ENCODE measurements at regions not wholly inside any gene's neighbourhood (a gene's known extent, or its start where the extent isn't known, plus 50 kb on each side); places are given as distances from the start of the nearest gene placed in this dataset.

DNA sequence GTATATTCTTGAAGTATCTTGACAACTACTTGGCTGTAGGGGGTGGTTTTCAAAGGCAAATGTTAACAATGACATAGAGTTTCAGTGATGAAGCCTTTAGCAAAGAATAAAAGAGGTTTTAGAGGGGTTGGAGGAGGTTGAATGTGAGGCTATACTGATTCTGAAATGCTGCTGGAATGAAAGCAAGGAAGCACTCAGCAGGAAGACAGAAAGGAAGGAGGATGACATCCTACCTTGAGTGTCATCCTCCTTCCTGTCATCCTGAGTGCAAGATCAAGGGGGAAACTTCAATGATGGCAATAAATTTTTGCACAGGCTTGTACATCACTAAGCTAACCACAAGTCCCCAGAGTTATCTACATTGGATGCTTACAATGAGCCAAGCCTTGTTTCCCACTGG lies 120.5 kb downstream of the APIP start:
- Mint-ChIP-seq H3K27me3 (ENCODE audit: low read depth) (no peaks in the 10 kb centered on the region), H3K4me3 (ENCODE audit: unreplicated experiment) (no peak overlapping the region), H3K4me1 (ENCODE audit: low read depth) (no peaks in the 10 kb centered on the region), H3K36me3 (ENCODE audit: low read depth) (peaks cover 13% of the 10 kb centered on the region), H3K9me3 (ENCODE audit: low read depth) (peaks cover 3% of the 10 kb centered on the region), H3K27ac (ENCODE audit: unreplicated experiment) (no peak overlapping the region)
- TF ChIP-seq, protein P1, sequence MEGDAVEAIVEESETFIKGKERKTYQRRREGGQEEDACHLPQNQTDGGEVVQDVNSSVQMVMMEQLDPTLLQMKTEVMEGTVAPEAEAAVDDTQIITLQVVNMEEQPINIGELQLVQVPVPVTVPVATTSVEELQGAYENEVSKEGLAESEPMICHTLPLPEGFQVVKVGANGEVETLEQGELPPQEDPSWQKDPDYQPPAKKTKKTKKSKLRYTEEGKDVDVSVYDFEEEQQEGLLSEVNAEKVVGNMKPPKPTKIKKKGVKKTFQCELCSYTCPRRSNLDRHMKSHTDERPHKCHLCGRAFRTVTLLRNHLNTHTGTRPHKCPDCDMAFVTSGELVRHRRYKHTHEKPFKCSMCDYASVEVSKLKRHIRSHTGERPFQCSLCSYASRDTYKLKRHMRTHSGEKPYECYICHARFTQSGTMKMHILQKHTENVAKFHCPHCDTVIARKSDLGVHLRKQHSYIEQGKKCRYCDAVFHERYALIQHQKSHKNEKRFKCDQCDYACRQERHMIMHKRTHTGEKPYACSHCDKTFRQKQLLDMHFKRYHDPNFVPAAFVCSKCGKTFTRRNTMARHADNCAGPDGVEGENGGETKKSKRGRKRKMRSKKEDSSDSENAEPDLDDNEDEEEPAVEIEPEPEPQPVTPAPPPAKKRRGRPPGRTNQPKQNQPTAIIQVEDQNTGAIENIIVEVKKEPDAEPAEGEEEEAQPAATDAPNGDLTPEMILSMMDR (IDR thresholded peaks at IDR 0.05): no peak
- DNase-seq (ENCODE audit: low spot score): no peak

DNA sequence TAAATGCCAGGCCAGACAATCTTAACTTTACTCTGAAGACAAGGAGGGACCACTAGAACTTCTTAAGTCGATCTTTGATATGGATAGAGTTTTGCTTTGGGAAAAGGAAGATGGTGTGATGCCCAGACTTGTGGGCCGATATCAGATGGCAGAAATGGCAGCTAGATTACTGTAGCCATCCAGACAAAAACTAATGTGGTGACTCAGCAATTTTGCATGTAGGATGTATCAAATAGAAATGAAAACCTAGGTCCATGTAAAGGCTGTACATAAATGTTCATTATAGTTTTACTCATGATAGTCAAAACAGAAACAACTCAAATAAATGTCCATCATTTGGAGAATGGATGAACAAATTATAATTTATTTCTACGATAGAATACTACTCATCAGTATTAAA lies 121.5 kb downstream of the APIP start:
- TF ChIP-seq, protein P1 (IDR thresholded peaks at IDR 0.05): no peak
- Mint-ChIP-seq H3K36me3 (ENCODE audit: low read depth) (peaks cover 14% of the 10 kb centered on the region), H3K9me3 (ENCODE audit: low read depth) (peaks cover 6% of the 10 kb centered on the region), H3K27ac (ENCODE audit: unreplicated experiment) (no peak overlapping the region), H3K4me1 (ENCODE audit: low read depth) (no peaks in the 10 kb centered on the region), H3K27me3 (ENCODE audit: low read depth) (no peaks in the 10 kb centered on the region), H3K4me3 (ENCODE audit: unreplicated experiment) (no peak overlapping the region)
- DNase-seq (ENCODE audit: low spot score): no peak

DNA sequence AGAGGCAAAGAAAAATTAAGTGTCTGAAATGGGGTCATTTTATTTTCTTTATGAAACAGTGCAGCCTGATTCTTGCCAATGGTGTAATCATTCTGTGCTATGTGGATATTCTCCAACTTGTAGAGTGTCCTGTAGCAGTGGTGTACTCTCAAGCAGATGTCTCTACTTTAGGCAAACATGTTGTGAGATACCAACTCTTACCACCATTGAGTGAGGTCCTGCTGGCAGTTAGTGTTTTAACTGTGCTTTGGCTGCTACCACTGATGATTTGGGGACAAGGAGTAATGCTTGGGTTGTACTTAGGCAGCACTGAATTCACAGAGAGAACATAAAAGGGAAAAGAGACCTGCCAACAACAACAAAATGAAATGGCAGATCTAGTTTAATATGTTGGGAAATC lies 122.5 kb downstream of the APIP start:
- H3K27ac Mint-ChIP-seq (ENCODE audit: unreplicated experiment): no peak overlapping the region
- H3K36me3 Mint-ChIP-seq (ENCODE audit: low read depth): peaks cover 14% of the 10 kb centered on the region
- no peak for DNase-seq (ENCODE audit: low spot score)
- TF ChIP-seq, protein P1 (IDR thresholded peaks at IDR 0.05): no peak
- no peaks in the 10 kb centered on the region for H3K27me3 Mint-ChIP-seq (ENCODE audit: low read depth)
- no peak overlapping the region for H3K4me3 Mint-ChIP-seq (ENCODE audit: unreplicated experiment)
- no peaks in the 10 kb centered on the region for H3K4me1 Mint-ChIP-seq (ENCODE audit: low read depth)
- peaks cover 7% of the 10 kb centered on the region for H3K9me3 Mint-ChIP-seq (ENCODE audit: low read depth)

DNA sequence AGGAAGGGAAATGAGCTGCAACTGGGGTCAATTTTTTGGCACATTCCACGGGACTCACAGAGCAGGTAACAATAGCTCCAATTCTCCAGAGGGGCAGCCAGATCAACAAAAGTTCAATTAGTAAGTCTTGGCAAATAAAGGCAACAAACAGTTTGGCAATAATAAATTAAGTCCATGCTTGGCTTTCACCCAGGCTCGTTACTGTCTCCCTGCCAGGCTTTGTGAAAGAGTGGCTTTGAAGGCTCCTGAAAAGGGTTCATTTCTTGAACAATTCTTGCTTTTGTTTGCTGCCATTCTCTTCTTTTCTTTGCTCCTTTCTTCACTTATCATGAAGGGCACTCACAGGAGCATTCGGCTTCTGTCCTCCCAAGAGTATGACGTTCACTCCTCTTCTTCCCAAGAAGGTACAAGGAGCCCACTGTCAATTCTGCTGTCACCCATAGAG lies 123.3 kb downstream of the APIP start:
- Mint-ChIP-seq H3K9me3 (ENCODE audit: low read depth) (peaks cover 7% of the 10 kb centered on the region), H3K4me1 (ENCODE audit: low read depth) (no peaks in the 10 kb centered on the region), H3K27me3 (ENCODE audit: low read depth) (no peaks in the 10 kb centered on the region), H3K36me3 (ENCODE audit: low read depth) (peaks cover 10% of the 10 kb centered on the region), H3K4me3 (ENCODE audit: unreplicated experiment) (no peak overlapping the region), H3K27ac (ENCODE audit: unreplicated experiment) (no peak overlapping the region)
- no peak for DNase-seq (ENCODE audit: low spot score)
- TF ChIP-seq, protein P1 (IDR thresholded peaks at IDR 0.05): no peak

DNA sequence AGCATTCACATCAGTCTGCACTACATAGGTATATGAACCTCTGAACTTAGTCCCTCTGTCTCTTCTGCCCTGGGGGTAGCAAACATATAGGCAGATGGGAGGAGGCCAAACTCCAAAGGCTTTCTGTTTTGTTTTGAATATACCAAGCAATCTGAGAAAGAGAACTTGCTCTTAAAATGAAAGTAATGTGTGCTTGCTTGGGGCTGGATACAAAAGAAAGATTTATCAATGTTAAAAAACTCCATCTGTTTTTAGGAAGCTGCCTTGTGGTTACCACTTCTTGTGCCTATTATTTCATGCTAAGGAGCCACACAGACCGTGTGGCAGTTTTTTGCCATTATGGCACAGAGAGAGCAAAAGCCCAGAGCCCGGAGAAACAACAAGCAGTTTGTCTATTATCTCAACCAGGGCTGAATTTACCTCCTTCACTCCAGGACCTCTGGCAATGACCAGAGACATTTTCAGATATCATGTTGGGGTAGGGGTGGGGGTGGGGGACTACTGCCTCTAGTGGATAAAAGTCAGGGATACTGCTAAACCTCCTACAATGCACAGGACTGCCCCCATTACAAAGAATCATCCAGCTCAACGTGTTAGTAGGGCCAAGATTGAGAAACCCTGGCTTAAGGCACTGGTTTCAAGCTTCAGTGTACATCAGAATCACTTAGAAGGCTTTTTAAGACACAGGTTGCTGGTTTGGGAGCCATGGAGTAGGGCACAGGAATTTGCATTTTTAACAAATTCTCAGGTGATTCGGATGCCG lies 124.2 kb downstream of the APIP start:
- peaks cover 10% of the 10 kb centered on the region for H3K36me3 Mint-ChIP-seq (ENCODE audit: low read depth)
- H3K9me3 Mint-ChIP-seq (ENCODE audit: low read depth): peaks cover 7% of the 10 kb centered on the region
- peaks cover 8% of the 10 kb centered on the region for H3K4me1 Mint-ChIP-seq (ENCODE audit: low read depth)
- H3K27ac Mint-ChIP-seq (ENCODE audit: unreplicated experiment): no peak overlapping the region
- H3K4me3 Mint-ChIP-seq (ENCODE audit: unreplicated experiment): no peak overlapping the region
- TF ChIP-seq, protein P1 (IDR thresholded peaks at IDR 0.05): no peak
- no peak for DNase-seq (ENCODE audit: low spot score)
- H3K27me3 Mint-ChIP-seq (ENCODE audit: low read depth): no peaks in the 10 kb centered on the region

Measured in chondrocyte (in vitro differentiated cells).